Limb (tissue), 2 donors: ENCODE measurements at regions not wholly inside any gene's neighbourhood (a gene's known extent, or its start where the extent isn't known, plus 50 kb on each side); places are given as distances from the start of the nearest gene placed in this dataset.
A peak's percentile ranks its signal among the peaks of the same experiment; 100 is the strongest.
"Not testable (repeated sequence)": the region's sequence is repeated elsewhere in the genome, so short reads cannot be mapped to it uniquely, and the experiment has no call there.

ENCODE experiments used
- DNase-seq, 2 donors: peaks; one replicate each; pipeline ENCODE4 v3.0.0-alpha.2; 2016; ENCODE audit errors: extremely low spot score in 2 of 2

DNA sequence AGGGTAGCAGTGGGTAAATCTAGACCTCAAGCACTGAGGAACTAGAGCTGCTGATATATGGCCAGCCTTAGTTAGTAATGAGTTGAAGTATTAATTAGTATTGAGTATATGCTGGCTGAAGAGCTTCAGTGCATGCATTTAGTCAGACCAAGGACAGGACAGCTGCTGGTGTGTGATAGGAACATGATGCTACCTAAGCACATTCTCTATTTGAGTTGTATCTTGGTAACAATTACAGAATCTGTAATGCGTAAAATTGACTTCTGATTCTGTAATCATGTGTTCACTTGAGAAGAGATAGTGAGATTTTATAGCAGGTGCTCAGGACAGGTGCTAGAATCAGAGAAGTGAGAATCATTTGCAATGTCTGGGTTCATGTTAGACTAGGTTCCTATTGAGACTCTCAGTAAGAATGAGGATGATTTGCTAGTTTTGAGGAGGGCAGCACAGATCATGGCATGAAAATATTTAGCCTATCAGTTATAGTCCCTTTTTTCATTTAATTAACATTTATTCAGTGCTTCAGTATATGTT, 369.4 kb upstream of the HS3ST5 start:
- no peak for DNase-seq

DNA sequence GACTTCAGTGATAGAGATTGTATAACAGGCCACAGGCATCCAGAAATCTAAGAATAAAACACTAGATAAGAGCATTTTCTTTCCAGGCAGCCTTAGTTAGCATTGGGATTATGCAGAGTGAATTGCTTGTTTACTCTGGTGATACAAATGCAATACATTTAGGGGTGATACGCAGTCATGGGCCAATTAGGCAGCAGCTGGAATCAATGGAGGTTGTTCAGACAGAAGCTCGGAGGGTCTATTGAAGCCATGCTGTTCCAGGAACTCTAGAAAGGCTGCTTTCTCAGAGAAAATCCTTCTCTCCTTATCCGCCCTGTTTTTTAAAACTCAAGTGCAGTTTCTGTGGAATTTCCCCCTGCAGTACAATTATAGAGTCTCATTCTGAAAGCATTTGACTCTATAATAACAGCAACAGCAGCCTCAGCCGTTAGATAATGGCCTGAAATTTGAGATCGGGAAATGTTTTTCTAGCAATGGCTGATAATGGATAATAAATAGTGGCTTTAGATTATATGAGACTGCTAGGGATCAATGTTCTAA, 364.3 kb upstream of the HS3ST5 start:
- peak in 1 of 2 donors; percentile 7 for DNase-seq

- no peak for DNase-seq
These were observed 347.8 kb upstream of the HS3ST5 start for GRCh38 chr6:114690625-114691024.

DNA sequence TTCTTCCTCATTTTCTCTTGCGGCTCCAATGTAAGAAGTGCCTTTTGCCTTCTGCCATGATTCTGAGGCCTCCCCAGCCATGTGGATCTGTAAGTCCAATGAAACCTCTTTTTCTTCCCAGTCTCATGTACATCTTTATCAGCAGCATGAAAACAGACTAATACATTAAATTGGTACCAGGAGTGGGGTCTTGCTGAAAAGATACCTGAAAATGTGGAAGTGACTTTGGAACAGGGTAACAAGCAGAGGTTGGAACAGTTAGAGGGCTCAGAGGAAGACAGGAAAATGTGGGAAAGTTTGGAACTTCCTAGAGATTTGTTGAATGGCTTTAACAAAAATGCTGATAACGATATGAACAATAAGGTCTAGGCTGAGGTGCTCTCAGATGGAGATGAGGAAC, 316.7 kb upstream of the HS3ST5 start:
- no peak for DNase-seq

GRCh38 chr6:114651611-114652010, 308.8 kb upstream of the HS3ST5 start:
- DNase-seq, result no peak

- DNase-seq, result no peak
These were observed 308.1 kb upstream of the HS3ST5 start for GRCh38 chr6:114650891-114651290.

- DNase-seq, result no peak
These were observed 306.5 kb upstream of the HS3ST5 start for GRCh38 chr6:114649298-114649697.

DNA sequence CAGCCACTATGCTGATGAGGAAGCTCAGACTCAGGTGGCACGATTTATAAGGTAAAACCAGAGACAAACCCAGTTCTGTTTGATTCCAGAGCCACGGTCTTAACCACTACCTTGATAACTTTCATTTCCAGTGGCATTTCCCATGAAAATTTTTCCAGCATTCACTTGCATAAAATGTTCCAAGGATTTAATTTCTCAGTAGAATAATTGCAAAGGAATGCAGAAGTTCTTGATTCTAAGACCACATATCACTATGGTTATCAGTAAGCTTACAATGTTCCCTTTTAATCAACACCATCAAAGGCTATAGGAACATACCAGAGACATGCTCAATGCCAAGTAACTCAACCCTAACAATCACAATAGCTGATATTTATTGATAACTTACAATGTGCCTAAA, 306.0 kb upstream of the HS3ST5 start:
- DNase-seq, result no peak

GRCh38 chr6:114638341-114638740, 295.5 kb upstream of the HS3ST5 start:
- no peak for DNase-seq

DNA sequence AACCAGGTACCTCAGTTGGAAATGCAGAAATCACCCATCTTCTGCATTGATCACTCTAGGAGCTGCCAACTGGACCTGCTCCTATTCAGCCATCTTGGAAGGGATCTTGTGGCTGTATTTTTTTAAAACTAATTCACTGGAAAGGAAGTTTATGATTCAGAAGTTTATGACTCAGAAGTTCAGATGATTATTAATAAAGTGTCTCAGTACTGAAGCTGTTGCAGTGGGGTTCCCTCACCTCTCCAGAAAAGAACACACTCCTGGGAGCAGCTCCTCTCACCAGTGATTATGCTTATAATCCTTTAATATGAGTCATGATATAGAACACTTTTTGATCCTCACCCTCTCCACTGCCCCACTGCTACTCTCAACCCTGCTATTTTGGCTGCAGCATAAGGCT, 291.2 kb upstream of the HS3ST5 start:
- no peak for DNase-seq

DNA sequence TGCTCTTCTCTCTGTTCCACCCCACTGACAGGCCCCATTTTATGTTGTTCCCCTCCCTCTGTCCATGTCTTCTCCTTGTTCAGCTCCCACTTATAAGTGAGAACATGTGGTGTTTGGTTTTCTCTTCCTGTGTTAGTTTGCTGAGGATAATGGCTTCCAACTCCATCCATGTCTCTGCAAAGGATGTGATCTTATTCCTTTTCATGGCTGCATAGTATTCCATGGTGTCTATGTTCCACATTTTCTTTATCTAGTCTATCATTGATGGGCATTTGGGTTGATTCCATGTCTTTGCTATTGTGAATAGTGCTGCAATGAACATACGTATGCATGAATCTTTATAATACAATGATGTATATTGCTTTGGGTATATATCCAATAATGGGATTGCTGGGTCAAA, 283.4 kb upstream of the HS3ST5 start:
- DNase-seq, result not testable (repeated sequence)

GRCh38 chr6:114619621-114620200, 276.9 kb upstream of the HS3ST5 start:
- no peak for DNase-seq

- no peak for DNase-seq
These were observed 268.9 kb upstream of the HS3ST5 start for GRCh38 chr6:114611696-114612095.

- no peak for DNase-seq
These were observed 265.3 kb upstream of the HS3ST5 start for GRCh38 chr6:114608091-114608490.

- no peak for DNase-seq
These were observed 262.8 kb upstream of the HS3ST5 start for GRCh38 chr6:114605656-114606055.

- no peak for DNase-seq
These were observed 257.6 kb upstream of the HS3ST5 start for GRCh38 chr6:114600381-114600780.

GRCh38 chr6:114595591-114595990, 252.8 kb upstream of the HS3ST5 start:
- DNase-seq, result peak in 1 of 2 donors; percentile 11

DNA sequence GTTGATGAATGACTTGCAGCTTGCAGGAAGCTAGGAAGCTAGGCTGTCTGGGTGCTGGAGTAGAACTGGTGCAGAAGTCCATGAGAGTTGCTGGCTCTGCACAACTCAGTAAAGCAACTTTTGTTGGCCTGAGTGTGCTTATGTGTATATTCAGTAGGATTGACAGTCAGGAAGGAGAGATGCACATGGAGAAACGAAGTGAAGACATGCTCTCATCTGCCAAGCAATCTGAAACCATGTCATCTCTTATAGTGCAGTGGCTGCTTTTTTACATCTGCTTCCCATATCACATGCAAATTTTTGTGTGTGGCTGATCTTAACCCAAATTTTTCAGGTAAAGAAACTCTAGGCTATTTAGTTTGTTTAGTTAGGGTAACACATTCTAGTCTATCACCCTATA, 252.4 kb upstream of the HS3ST5 start:
- DNase-seq, result no peak

DNA sequence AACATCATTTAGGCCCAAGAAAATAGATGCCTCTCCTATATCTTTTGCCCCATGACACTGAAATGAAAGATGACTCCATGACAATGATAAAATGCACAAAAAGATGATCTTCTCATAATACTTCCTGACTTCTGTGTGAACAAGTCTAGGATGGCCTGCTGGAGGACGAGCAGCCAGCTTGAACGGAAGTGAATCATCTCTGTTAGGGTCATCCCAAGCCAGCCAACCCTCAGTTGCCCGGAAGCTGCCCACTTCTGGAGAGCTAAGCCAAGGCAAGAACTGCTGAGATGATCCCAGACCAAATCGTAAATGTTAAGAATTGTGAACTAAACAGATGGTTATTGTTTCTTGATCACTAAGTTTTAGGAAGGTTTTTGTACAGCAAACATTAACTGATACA, 249.7 kb upstream of the HS3ST5 start:
- no peak for DNase-seq

DNA sequence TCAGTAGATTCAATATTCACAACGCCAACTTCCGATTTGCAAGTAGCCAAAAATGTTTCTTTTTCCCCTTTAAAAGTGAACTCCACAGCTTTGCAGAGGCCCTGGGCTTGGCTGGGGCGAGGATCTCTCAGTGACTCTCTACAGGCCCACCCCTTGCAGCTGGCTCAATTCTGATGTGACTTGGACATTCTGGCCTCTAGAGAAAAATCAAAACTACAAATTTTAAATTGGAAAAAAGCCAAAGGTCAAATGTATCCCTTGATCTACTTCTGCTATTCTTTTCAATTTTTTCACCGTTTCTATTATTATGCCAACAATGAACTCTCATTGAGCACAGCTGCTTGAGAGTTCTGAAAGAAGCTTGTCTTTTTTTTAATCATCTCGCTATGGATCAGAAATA, 245.9 kb upstream of the HS3ST5 start:
- DNase-seq, result peak in 1 of 2 donors; percentile 18

DNA sequence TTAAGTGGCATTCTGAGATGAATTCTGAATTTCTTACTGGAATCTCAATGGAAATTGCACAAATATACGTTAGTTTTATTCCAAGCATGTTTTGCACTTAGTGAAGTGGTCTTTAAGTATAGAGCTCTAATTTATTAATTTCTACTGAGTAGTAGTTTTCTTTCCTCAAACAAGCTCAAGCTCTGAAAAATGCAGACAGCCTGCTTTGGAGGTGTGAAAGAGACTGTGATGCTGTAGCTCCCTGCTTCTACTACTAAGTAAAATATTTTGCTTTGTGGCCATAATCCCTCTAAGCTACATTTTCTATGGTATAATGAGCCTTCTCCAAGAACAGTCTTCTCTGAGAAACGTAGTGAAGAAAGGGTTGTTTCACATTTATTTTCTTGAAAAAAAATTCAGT, 243.5 kb upstream of the HS3ST5 start:
- no peak for DNase-seq

DNA sequence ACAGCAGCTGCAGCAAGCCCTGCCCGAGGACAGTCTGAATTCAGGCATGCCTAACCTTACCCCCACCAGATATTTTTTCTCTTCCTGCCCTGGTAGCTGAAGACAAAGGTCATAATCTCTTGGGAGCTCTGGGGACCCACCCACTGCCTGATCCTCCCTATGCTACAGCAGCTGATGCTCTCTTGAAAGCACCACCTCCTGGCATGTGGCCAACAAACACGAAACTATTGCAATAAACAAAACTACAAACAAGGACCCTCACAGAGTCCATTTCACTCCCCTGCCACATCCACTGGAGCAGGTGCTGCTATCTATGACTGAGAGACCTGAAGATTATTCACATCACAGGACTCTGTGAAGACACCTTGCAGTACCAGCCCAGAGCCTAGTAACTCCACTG, 238.5 kb upstream of the HS3ST5 start:
- no peak for DNase-seq

DNA sequence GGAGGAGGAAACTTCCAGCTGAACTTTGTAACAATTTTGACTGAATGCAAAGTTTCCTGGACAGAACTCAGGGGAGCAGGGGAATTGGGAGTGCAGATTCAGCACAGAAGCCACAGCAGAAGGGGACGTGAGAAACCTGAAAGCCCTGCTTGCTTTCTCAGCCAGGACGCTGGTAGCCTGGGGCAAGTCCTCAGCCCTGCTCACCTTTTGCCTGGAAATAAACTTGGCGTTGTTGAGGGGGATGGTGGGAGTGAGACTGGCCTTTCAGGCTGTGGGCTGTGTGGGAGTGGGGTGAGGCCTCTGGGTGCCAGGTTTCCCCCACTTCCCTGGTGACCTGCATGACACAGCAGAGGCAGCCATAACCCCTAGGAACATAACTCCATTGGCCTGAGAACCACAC, 238.1 kb upstream of the HS3ST5 start:
- DNase-seq, result no peak

DNA sequence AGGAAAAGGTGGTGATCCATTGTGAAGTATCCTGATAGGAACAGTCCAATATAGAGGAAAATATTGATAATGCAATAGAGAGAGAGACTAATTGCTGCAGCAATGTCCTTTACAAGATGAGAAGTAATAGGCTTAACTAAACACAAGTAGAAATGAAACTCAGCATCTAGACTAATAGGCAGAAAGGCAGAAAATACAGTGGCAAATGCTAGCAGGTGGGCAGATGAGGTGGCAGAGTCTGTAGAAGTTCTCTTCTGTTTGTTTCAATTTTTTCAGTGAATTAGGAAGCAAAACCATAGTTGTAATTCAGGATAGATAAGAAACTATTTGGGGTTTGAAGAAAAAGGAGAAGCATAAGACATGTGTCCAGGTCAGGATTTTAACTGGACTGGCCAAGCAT, 236.7 kb upstream of the HS3ST5 start:
- DNase-seq, result no peak
